MCF 10A (cell line): ENCODE measurements at regions not wholly inside any gene's neighbourhood (a gene's known extent, or its start where the extent isn't known, plus 50 kb on each side); places are given as distances from the start of the nearest gene placed in this dataset.

Experiments
- BruUV-seq: library from RNA; stranded (reverse); fragments of 400-500 nt; replicated peaks from 2 replicates; lab custom pipeline; 2021; lab: Mats Ljungman, UMichigan
- CTCF ChIA-PET: fragments of 300-600 bp; sonication (Branson Sonifier 250); formaldehyde crosslinking; extraction: SDS; loops from one replicate; lab custom pipeline; 2021; ENCODE audit warnings: antibody characterized with exemption, inconsistent platforms; lab: Yijun Ruan, JAX
- POLR2A ChIA-PET: fragments of 300-600, 350-650 bp; sonication (Branson Sonifier 250); formaldehyde crosslinking; extraction: SDS; loops from one replicate; lab custom pipeline; 2020; ENCODE audit warnings: antibody characterized with exemption, inconsistent platforms; lab: Yijun Ruan, JAX
- DNase-seq: peaks from one replicate; pipeline ENCODE4 v3.0.0-alpha.2; 2018; ENCODE audit not compliant: unreplicated experiment
- H3K27ac Mint-ChIP-seq: one replicate; pipeline ENCODE4 v1.8.0; 2022; ENCODE audit warnings: mild to moderate bottlenecking, low read depth, mixed read lengths; ENCODE audit not compliant: unreplicated experiment
- H3K27me3 Mint-ChIP-seq: one replicate; pipeline ENCODE4 v1.8.0; 2022; ENCODE audit warnings: mixed read lengths; ENCODE audit not compliant: insufficient read depth, unreplicated experiment
- H3K36me3 Mint-ChIP-seq: one replicate; pipeline ENCODE4 v1.8.0; 2022; ENCODE audit warnings: mild to moderate bottlenecking, moderate library complexity, mixed read lengths; ENCODE audit not compliant: insufficient read depth, unreplicated experiment
- H3K4me1 Mint-ChIP-seq: one replicate; pipeline ENCODE4 v1.8.0; 2022; ENCODE audit warnings: mixed read lengths; ENCODE audit not compliant: insufficient read depth, unreplicated experiment
- H3K4me3 Mint-ChIP-seq: one replicate; pipeline ENCODE4 v1.8.0; 2022; ENCODE audit warnings: mild to moderate bottlenecking, moderate library complexity, mixed read lengths; ENCODE audit not compliant: unreplicated experiment
- H3K9me3 Mint-ChIP-seq: one replicate; pipeline ENCODE4 v1.8.0; 2022; ENCODE audit warnings: mixed read lengths; ENCODE audit not compliant: unreplicated experiment
- intact Hi-C: fragments of 100-400 bp; cut with micrococcal nuclease; formaldehyde crosslinking; loops from 2 replicates; pipeline ENCODE4 v1.14.1; 2022
- TF ChIP-seq, protein P1 (sequence below): fragments of 200-600 bp; IDR thresholded peaks from one replicate; pipeline ENCODE4 v1.8.0; 2022; ENCODE audit warnings: antibody characterized with exemption, mild to moderate bottlenecking; ENCODE audit not compliant: unreplicated experiment

- no peaks in the 10 kb centered on the region for H3K27me3 Mint-ChIP-seq
- H3K4me3 Mint-ChIP-seq, result no peak overlapping the region
- DNase-seq, result no peak
- ChIA-PET POLR2A (no interaction called here), CTCF (interaction anchor here (0.6 kb wide), 1 partner anchor 20 kb away, joined by 3 read pairs; no protein-coding TSS in a partner anchor)
- no TSS peak for BruUV-seq
- peaks cover 18% of the 10 kb centered on the region for H3K9me3 Mint-ChIP-seq
- H3K36me3 Mint-ChIP-seq, result no peaks in the 10 kb centered on the region
- H3K27ac Mint-ChIP-seq, result no peak overlapping the region
- intact Hi-C loops, result no loop called here
- H3K4me1 Mint-ChIP-seq, result no peaks in the 10 kb centered on the region
- TF ChIP-seq, protein P1, sequence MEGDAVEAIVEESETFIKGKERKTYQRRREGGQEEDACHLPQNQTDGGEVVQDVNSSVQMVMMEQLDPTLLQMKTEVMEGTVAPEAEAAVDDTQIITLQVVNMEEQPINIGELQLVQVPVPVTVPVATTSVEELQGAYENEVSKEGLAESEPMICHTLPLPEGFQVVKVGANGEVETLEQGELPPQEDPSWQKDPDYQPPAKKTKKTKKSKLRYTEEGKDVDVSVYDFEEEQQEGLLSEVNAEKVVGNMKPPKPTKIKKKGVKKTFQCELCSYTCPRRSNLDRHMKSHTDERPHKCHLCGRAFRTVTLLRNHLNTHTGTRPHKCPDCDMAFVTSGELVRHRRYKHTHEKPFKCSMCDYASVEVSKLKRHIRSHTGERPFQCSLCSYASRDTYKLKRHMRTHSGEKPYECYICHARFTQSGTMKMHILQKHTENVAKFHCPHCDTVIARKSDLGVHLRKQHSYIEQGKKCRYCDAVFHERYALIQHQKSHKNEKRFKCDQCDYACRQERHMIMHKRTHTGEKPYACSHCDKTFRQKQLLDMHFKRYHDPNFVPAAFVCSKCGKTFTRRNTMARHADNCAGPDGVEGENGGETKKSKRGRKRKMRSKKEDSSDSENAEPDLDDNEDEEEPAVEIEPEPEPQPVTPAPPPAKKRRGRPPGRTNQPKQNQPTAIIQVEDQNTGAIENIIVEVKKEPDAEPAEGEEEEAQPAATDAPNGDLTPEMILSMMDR, result no peak
These were observed 219.7 kb upstream of the CDH5 start for GRCh38 chr16:66146798-66147197.

- peaks cover 9% of the 10 kb centered on the region for H3K9me3 Mint-ChIP-seq
- intact Hi-C loops, result no loop called here
- H3K27ac Mint-ChIP-seq, result no peak overlapping the region
- H3K27me3 Mint-ChIP-seq, result no peaks in the 10 kb centered on the region
- TF ChIP-seq, protein P1, result no peak
- H3K4me1 Mint-ChIP-seq, result no peaks in the 10 kb centered on the region
- no peaks in the 10 kb centered on the region for H3K36me3 Mint-ChIP-seq
- DNase-seq, result no peak
- POLR2A ChIA-PET, result no interaction called here
- H3K4me3 Mint-ChIP-seq, result no peak overlapping the region
- no TSS peak for BruUV-seq
- CTCF ChIA-PET, result no interaction called here
These were observed 221.8 kb upstream of the CDH5 start for GRCh38 chr16:66144641-66145040.

DNA sequence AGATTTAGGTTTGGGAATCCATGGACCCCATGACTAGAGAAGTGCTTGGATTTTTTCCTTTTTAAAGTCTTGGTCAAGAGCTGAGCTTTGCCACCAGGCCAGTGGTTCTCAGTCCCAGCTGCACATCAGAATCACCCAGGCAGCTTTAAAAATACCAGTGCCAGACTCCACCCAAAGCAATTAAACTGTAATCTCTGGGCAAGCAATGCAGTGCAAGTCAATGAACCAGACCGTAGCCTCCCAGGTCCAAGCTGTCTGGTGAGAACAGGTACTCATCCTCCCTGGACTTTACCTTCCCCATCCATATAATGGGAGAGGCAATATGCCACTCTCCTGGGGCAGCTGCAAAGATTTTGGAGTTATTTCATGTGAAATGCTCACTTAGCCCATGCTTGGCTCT, 223.1 kb upstream of the CDH5 start:
- no TSS peak for BruUV-seq
- no peak for DNase-seq
- H3K27me3 Mint-ChIP-seq, result no peaks in the 10 kb centered on the region
- H3K4me3 Mint-ChIP-seq, result no peak overlapping the region
- no peaks in the 10 kb centered on the region for H3K4me1 Mint-ChIP-seq
- H3K27ac Mint-ChIP-seq, result no peak overlapping the region
- ChIA-PET CTCF (interaction anchor here (0.6 kb wide), 2 partner anchors 313 to 687 kb away, joined by 3 read pairs; partner anchors contain the start of gene NAE1), POLR2A (no interaction called here)
- TF ChIP-seq, protein P1, result no peak
- intact Hi-C loops, result no loop called here
- peaks cover 7% of the 10 kb centered on the region for H3K9me3 Mint-ChIP-seq
- no peaks in the 10 kb centered on the region for H3K36me3 Mint-ChIP-seq

- no peak for DNase-seq
- intact Hi-C loops, result no loop called here
- BruUV-seq, result no TSS peak
- Mint-ChIP-seq H3K36me3 (no peaks in the 10 kb centered on the region), H3K9me3 (peaks cover 7% of the 10 kb centered on the region), H3K4me3 (no peak overlapping the region), H3K27me3 (no peaks in the 10 kb centered on the region), H3K4me1 (no peaks in the 10 kb centered on the region), H3K27ac (no peak overlapping the region)
- TF ChIP-seq, protein P1, result no peak
- CTCF ChIA-PET, result no interaction called here
- POLR2A ChIA-PET, result no interaction called here
These were observed 224.6 kb upstream of the CDH5 start for GRCh38 chr16:66141885-66142284.
